IMR-90 (cell line): ENCODE measurements at regions not wholly inside any gene's neighbourhood (a gene's known extent, or its start where the extent isn't known, plus 50 kb on each side); places are given as distances from the start of the nearest gene placed in this dataset.

Experiments
- ATAC-seq: fragments of 200-7000 bp; cut with Tn5 transposase; 2 replicates; pipeline ENCODE4 v1.9.1; 2020; ENCODE audit warnings: low read depth, mild to moderate bottlenecking, moderate library complexity
- BruUV-seq: library from RNA; stranded (reverse); fragments of 400-500 nt; replicated peaks from 2 replicates; lab custom pipeline; 2021; lab: Mats Ljungman, UMichigan
- CTCF ChIA-PET: fragments of 300-600 bp; formaldehyde crosslinking; extraction: SDS; loops from one replicate; lab custom pipeline; 2021; ENCODE audit warnings: antibody characterized with exemption; lab: Yijun Ruan, JAX
- POLR2A ChIA-PET: fragments of 300-600 bp; sonication (Branson Sonifier 250); formaldehyde crosslinking; loops from one replicate; lab custom pipeline; 2022; ENCODE audit warnings: antibody characterized with exemption; ENCODE audit not compliant: unreplicated experiment; lab: Charles Lee
- DNase-seq: peaks from one replicate; pipeline ENCODE4 v3.0.0; 2013
- H2AFZ ChIP-seq: replicated peaks from 2 replicates; pipeline ENCODE3; 2013; ENCODE audit warnings: low read length, mild to moderate bottlenecking; ENCODE audit not compliant: poor library complexity
- H2AK5ac ChIP-seq: 2 replicates; pipeline ENCODE4 v1.6.1; 2013; ENCODE audit warnings: low read depth, low read length, inconsistent platforms
- H2AK9ac ChIP-seq: replicated peaks from 2 replicates; pipeline ENCODE3; 2013; ENCODE audit warnings: mild to moderate bottlenecking, low read depth, low read length, moderate library complexity; ENCODE audit not compliant: poor library complexity
- H2BK120ac ChIP-seq: 2 replicates; pipeline ENCODE4 v1.6.1; 2013; ENCODE audit warnings: low read depth, low read length, inconsistent platforms
- H2BK15ac ChIP-seq: 3 replicates; pipeline ENCODE4 v1.6.1; 2013; ENCODE audit warnings: low read depth, low read length, inconsistent platforms
- H2BK20ac ChIP-seq: 2 replicates; pipeline ENCODE4 v1.6.1; 2013; ENCODE audit warnings: low read depth, mild to moderate bottlenecking, inconsistent platforms, low read length, moderate library complexity
- H2BK5ac ChIP-seq: 2 replicates; pipeline ENCODE4 v1.6.1; 2013; ENCODE audit warnings: mild to moderate bottlenecking, low read depth, low read length, inconsistent platforms; ENCODE audit not compliant: poor library complexity, severe bottlenecking
- H3K14ac ChIP-seq: replicated peaks from 2 replicates; pipeline ENCODE4 v1.6.1; 2013; ENCODE audit warnings: low read depth, low read length, inconsistent platforms
- H3K18ac ChIP-seq: 2 replicates; pipeline ENCODE4 v1.6.1; 2013; ENCODE audit warnings: low read depth, low read length, control low read depth
- H3K23ac ChIP-seq: 2 replicates; pipeline ENCODE4 v1.6.1; 2013; ENCODE audit warnings: low read depth, low read length, inconsistent platforms
- H3K27ac ChIP-seq: 2 replicates; pipeline ENCODE4 v1.5.1; 2013; ENCODE audit warnings: mild to moderate bottlenecking, control low read depth, low read length; ENCODE audit not compliant: insufficient read depth
- H3K27me3 ChIP-seq: 2 replicates; pipeline ENCODE4 v1.6.1; 2013; ENCODE audit warnings: low read length; ENCODE audit not compliant: control insufficient read depth, insufficient read depth
- H3K36me3 ChIP-seq: 2 replicates; pipeline ENCODE4 v1.6.1; 2013; ENCODE audit warnings: low read length, mixed read lengths; ENCODE audit not compliant: control insufficient read depth, insufficient read depth
- H3K4ac ChIP-seq: 2 replicates; pipeline ENCODE4 v1.6.1; 2013; ENCODE audit warnings: low read depth, low read length, inconsistent platforms
- H3K4me1 ChIP-seq: 2 replicates; pipeline ENCODE4 v1.6.1; 2013; ENCODE audit warnings: low read length, mixed read lengths; ENCODE audit not compliant: control insufficient read depth, insufficient read depth
- H3K4me2 ChIP-seq: 2 replicates; pipeline ENCODE4 v1.6.1; 2013; ENCODE audit warnings: low read depth, mild to moderate bottlenecking, control low read depth, low read length, moderate library complexity
- H3K4me3 ChIP-seq: 2 replicates; pipeline ENCODE4 v1.5.1; 2013; ENCODE audit warnings: low read depth, mild to moderate bottlenecking, control low read depth, low read length, moderate library complexity; ENCODE audit not compliant: insufficient read depth
- H3K56ac ChIP-seq: 2 replicates; pipeline ENCODE4 v1.6.1; 2013; ENCODE audit warnings: low read length, inconsistent platforms; ENCODE audit not compliant: insufficient read depth; ENCODE audit errors: extremely low read depth
- H3K79me1 ChIP-seq, 2 experiments: 2 replicates each; pipeline ENCODE4 v1.6.1; 2013; ENCODE audit warnings: low read length in 2 of 2, inconsistent platforms in 1 of 2, low read depth in 1 of 2
- H3K9ac ChIP-seq: 2 replicates; pipeline ENCODE4 v1.6.1; 2013; ENCODE audit warnings: low read depth, low read length, control low read depth
- H3K9me1 ChIP-seq: 2 replicates; pipeline ENCODE4 v1.6.1; 2013; ENCODE audit warnings: low read length, inconsistent platforms; ENCODE audit not compliant: insufficient read depth
- H3K9me3 ChIP-seq: 2 replicates; pipeline ENCODE4 v1.6.1; 2013; ENCODE audit warnings: low read length; ENCODE audit not compliant: control insufficient read depth, insufficient read depth
- H4K20me1 ChIP-seq: 2 replicates; pipeline ENCODE4 v1.6.1; 2013; ENCODE audit warnings: low read length, inconsistent platforms; ENCODE audit not compliant: insufficient read depth
- H4K5ac ChIP-seq: 2 replicates; pipeline ENCODE4 v1.6.1; 2013; ENCODE audit warnings: mild to moderate bottlenecking, low read depth, low read length, control low read depth
- H4K8ac ChIP-seq, 2 experiments: 2 replicates each; pipeline ENCODE4 v1.6.1; 2013; ENCODE audit warnings: low read depth in 2 of 2, low read length in 2 of 2, control low read depth in 1 of 2, inconsistent platforms in 1 of 2
- H4K91ac ChIP-seq: 2 replicates; pipeline ENCODE4 v1.6.1; 2013; ENCODE audit warnings: low read depth, low read length, inconsistent platforms; ENCODE audit not compliant: insufficient read depth
- MAFK ChIP-seq: IDR thresholded peaks from 2 replicates; pipeline ENCODE4 v1.6.1; 2012; ENCODE audit warnings: low read depth, low read length, improper control_type of control experiment
- POLR2A ChIP-seq: IDR thresholded peaks from 2 replicates; pipeline ENCODE4 v1.6.1; 2012; ENCODE audit warnings: mild to moderate bottlenecking, low read depth, low read length
- RAD21 ChIP-seq: IDR thresholded peaks from 2 replicates; pipeline ENCODE4 v1.6.1; 2012; ENCODE audit warnings: low read length, improper control_type of control experiment
- RCOR1 ChIP-seq: IDR thresholded peaks from 2 replicates; pipeline ENCODE4 v1.6.1; 2012; ENCODE audit warnings: mild to moderate bottlenecking, low read length, improper control_type of control experiment; ENCODE audit not compliant: insufficient replicate concordance
- WGBS, 2 experiments: methylation state at CpG; one replicate each; pipeline versions ENCODE4 v1.1.5 to v1.1.7; 2013; ENCODE audit warnings: missing lambda C conversion rate in 2 of 2; ENCODE audit not compliant: insufficient read length in 1 of 2; ENCODE audit errors: extremely low coverage in 2 of 2; 5-methylcytosine and 5-hydroxymethylcytosine counted together
- dilution Hi-C: fragments of 300-500 bp; cut with HindIII; formaldehyde crosslinking; loops from one replicate; pipeline ENCODE4 v1.14.3; 2018; ENCODE audit warnings: low sequenced_read_pairs; ENCODE audit not compliant: unreplicated experiment
- in situ Hi-C: fragments of 300-500 bp; cut with MboI; formaldehyde crosslinking; loops from 3 replicates; pipeline ENCODE4 v1.14.3; 2019; ENCODE audit warnings: low sequenced_read_pairs, inconsistent platforms, mixed read lengths
- intact Hi-C: fragments of 100-400 bp; cut with micrococcal nuclease; formaldehyde crosslinking; loops from 2 replicates; pipeline ENCODE4 v1.10.0; 2022
- TF ChIP-seq, protein P1 (sequence below): conservative IDR thresholded peaks from 2 replicates; pipeline ENCODE4 v1.5.1; 2012; ENCODE audit warnings: mild to moderate bottlenecking, low read depth, low read length, improper control_type of control experiment
- TF ChIP-seq, protein P2 (sequence below): fragments of 150-350 bp; IDR thresholded peaks from 2 replicates; pipeline ENCODE4 v1.6.1; 2017; ENCODE audit warnings: mild to moderate bottlenecking, antibody characterized with exemption, low read length, low read depth

DNA sequence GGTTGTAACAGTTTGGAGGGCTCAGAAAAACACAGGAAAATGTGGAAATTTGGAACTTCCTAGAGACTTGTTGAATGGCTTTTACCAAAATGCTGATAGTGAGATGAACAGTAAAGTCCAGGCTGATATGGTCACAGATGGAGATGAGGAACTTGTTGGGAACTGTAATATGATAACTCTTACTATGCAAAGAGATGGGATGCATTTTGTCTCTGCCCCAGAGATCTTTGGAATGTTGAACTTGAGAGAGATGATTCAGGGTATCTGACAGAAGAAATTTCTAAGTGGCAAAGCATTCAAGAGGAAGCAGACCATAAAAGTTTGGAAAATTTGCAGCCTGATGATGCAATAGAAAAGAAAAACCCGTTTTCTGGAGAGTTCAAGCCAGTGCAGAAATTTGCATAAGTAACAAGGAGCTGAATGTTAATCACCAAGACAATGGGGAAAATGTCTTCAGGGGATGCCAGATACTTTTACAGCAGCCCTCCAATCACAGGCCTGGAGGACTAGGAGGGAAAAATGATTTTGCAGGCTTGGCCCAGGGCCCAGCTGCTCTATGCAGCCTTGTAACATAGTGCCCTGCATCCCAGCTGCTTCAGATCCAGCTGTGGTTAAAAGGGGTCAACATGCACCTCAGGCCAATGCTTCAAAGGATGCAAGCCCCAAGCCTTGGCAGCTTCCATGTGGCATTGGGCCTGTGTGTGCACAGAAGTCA is 572.7 kb upstream of the ATP2B1 start:
- Histone ChIP-seq H3K36me3 (no peaks in the 10 kb centered on the region), H3K79me1 (no peaks in the 10 kb centered on the region), H3K4me3 (no peak overlapping the region), H4K20me1 (no peaks in the 10 kb centered on the region), H4K5ac (no peak overlapping the region), H3K9me3 (peaks cover 3% of the 10 kb centered on the region; the same call in 1 of the 2 replicates), H4K91ac (no peak overlapping the region), H2AFZ (no peak overlapping the region), H3K27me3 (no peaks in the 10 kb centered on the region), H2BK5ac (no peak overlapping the region), H4K8ac (no peak overlapping the region), H3K4me2 (no peak overlapping the region), H2AK9ac (no peak overlapping the region), H2AK5ac (no peak overlapping the region), H3K27ac (no peak overlapping the region), H3K14ac (no peak overlapping the region), H3K56ac (no peak overlapping the region), H3K9ac (no peak overlapping the region), H2BK120ac (no peak overlapping the region), H3K9me1 (no peaks in the 10 kb centered on the region), H3K4ac (no peak overlapping the region), H3K18ac (no peak overlapping the region), H2BK15ac (no peak overlapping the region), H3K4me1 (no peaks in the 10 kb centered on the region), H3K23ac (no peak overlapping the region), H2BK20ac (no peak overlapping the region)
- no peak for DNase-seq
- ATAC-seq = no peak
- in situ Hi-C loops = no loop called here
- ChIA-PET POLR2A (no interaction called here), CTCF (no interaction called here)
- BruUV-seq = no TSS peak
- WGBS, 2 experiments = no CpG with 5 or more reads among the region's 1 CpG
- TF ChIP-seq POLR2A = no peak
- no peak for TF ChIP-seq RCOR1
- TF ChIP-seq, protein P1, sequence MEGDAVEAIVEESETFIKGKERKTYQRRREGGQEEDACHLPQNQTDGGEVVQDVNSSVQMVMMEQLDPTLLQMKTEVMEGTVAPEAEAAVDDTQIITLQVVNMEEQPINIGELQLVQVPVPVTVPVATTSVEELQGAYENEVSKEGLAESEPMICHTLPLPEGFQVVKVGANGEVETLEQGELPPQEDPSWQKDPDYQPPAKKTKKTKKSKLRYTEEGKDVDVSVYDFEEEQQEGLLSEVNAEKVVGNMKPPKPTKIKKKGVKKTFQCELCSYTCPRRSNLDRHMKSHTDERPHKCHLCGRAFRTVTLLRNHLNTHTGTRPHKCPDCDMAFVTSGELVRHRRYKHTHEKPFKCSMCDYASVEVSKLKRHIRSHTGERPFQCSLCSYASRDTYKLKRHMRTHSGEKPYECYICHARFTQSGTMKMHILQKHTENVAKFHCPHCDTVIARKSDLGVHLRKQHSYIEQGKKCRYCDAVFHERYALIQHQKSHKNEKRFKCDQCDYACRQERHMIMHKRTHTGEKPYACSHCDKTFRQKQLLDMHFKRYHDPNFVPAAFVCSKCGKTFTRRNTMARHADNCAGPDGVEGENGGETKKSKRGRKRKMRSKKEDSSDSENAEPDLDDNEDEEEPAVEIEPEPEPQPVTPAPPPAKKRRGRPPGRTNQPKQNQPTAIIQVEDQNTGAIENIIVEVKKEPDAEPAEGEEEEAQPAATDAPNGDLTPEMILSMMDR = no peak
- TF ChIP-seq MAFK = no peak
- TF ChIP-seq, protein P2, sequence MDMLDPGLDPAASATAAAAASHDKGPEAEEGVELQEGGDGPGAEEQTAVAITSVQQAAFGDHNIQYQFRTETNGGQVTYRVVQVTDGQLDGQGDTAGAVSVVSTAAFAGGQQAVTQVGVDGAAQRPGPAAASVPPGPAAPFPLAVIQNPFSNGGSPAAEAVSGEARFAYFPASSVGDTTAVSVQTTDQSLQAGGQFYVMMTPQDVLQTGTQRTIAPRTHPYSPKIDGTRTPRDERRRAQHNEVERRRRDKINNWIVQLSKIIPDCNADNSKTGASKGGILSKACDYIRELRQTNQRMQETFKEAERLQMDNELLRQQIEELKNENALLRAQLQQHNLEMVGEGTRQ = no peak
- TF ChIP-seq RAD21 = no peak
- dilution Hi-C loops = no loop called here
- intact Hi-C loops = no loop called here
